ENCODE measurements at regions not wholly inside any gene's neighbourhood (a gene's known extent, or its start where the extent isn't known, plus 50 kb on each side); places are given as distances from the start of the nearest gene placed in this dataset.

- DNase-seq (ENCODE audit: low spot score in 2 of 2) (no peak), ATAC-seq (no peak)
- H3K27ac Mint-ChIP-seq, result no peak overlapping the region
- H3K36me3 Mint-ChIP-seq, result no peaks in the 10 kb centered on the region
- peaks cover 13 to 25% of the 10 kb centered on the region in 2 donors for H3K9me3 Mint-ChIP-seq
Observed at GRCh38 chr3:24863215-24863614, 368.6 kb upstream of the THRB start.

GRCh38 chr3:24867783-24868182 is 373.1 kb upstream of the THRB start:
- no peak for ATAC-seq
- peaks cover 18 to 23% of the 10 kb centered on the region in 2 donors for H3K9me3 Mint-ChIP-seq

DNA sequence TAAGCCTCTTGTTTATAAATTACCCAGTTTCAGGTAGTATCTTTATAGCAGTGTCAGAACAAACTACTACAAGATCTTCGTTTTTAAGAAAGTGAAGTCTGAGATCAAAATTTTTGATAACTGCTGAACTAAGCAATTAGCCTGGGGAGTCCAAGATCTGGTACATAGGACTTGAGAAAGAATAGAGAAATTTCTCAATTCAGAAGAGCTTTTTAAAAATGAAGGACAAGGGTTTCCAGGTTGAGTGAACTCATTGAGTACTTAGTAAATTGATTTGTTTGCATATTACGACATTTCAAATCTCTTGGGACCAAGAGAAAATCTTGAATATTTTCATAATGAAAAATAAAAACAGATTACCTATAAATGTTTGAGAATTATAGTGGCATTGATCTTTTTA is 386.6 kb upstream of the THRB start:
- ATAC-seq (no peak), DNase-seq (ENCODE audit: low spot score in 2 of 2) (no peak)
- H3K27ac Mint-ChIP-seq, result no peak overlapping the region
- peaks cover 0 to 4% of the 10 kb centered on the region in 2 donors for H3K9me3 Mint-ChIP-seq
- no peaks in the 10 kb centered on the region for H3K36me3 Mint-ChIP-seq

More at GRCh38 chr3:24867783-24868182, 373.1 kb upstream of the THRB start:
- no peak for DNase-seq (ENCODE audit: low spot score in 2 of 2)
- Mint-ChIP-seq H3K36me3 (no peaks in the 10 kb centered on the region), H3K27ac (no peak overlapping the region)

DNA sequence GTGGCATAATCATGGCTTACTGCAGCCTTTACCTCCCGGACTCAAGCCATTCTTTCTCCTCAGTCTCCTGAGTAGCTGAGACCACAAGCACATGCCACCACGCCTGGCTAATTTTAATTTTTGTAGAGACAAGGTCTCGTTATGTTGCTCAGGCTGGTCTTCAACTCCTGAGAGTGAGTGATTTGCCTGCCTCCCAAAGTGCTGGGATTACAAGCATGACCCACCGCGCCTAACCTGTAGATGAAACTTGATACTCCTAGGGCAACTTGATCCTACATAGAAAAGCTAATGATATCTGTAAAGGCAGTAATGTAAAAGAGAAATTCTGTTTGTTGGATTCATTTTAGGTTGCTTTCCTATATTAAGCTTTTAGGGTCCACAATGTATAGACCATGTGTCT is 391.9 kb upstream of the THRB start:
- no peak for ATAC-seq
- Mint-ChIP-seq H3K36me3 (no peaks in the 10 kb centered on the region), H3K9me3 (peaks cover 0 to 3% of the 10 kb centered on the region in 2 donors), H3K27ac (no peak overlapping the region)
- no peak for DNase-seq (ENCODE audit: low spot score in 2 of 2)

GRCh38 chr3:24890012-24890411 is 395.4 kb upstream of the THRB start:
- H3K9me3 Mint-ChIP-seq, result peaks cover 4 to 9% of the 10 kb centered on the region in 2 donors
- no peaks in the 10 kb centered on the region for H3K36me3 Mint-ChIP-seq
- DNase-seq (ENCODE audit: low spot score in 2 of 2) (no peak), ATAC-seq (no peak)
- no peak overlapping the region for H3K27ac Mint-ChIP-seq

GRCh38 chr3:24899373-24899772 is 404.7 kb upstream of the THRB start:
- ATAC-seq, result no peak
- Mint-ChIP-seq H3K36me3 (no peaks in the 10 kb centered on the region), H3K27ac (no peak overlapping the region), H3K9me3 (peaks cover 8 to 9% of the 10 kb centered on the region in 2 donors)
- DNase-seq (ENCODE audit: low spot score in 2 of 2), result no peak

DNA sequence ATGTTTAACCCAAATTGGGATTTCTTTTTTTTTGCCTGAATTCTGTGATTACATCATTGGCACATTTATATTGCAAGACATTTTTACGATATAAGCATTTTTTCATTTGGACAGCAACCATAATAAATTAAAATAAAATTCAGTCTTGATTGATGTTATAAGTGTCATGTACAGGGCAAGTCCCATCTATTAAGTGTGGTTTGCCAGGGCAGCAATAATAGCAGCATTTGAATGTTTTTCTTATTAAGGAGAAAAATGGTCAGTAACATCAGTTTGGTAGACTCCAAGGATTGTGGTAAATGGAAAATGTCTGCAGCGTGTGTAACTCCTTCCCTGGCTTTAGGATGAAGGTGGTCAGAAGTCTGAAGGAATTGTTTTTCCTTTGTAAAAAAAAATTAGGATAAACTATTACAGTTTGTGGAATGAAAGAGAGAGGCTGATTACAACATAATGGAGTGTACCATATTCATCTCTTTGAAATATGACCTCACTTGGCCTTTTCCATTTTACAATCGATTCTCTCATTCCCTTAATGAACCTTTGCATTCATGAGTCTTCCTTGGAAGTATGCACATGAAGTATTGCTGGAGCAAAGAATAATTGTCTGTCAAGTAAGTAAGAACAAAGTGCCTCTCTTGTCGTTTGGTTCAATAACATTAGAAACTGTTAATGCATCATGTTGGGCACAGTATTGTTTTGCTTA is 405.4 kb upstream of the THRB start:
- ATAC-seq, result no peak
- H3K27ac Mint-ChIP-seq, result no peak overlapping the region
- H3K9me3 Mint-ChIP-seq, result peaks cover 4 to 5% of the 10 kb centered on the region in 2 donors
- DNase-seq (ENCODE audit: low spot score in 2 of 2), result no peak
- no peaks in the 10 kb centered on the region for H3K36me3 Mint-ChIP-seq

DNA sequence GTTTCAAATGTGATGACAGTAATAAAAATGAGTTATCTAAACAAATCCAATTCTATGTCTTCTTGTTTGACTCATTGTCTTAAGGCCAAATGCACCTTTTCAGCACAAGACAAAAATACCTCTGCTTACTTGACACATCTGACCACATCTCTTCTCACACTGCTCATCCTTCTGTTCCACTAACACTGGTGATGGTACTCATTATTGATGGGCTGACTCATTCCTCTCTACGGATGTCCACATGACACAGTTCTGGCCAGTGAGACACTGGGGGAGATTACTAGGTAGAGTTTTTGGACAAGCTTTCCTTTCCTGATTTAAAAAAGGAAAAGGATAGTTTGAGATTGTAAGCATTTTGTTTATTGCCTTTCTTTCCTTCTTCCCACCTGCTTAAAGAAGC is 410.6 kb upstream of the THRB start:
- Mint-ChIP-seq H3K27ac (no peak overlapping the region), H3K36me3 (no peaks in the 10 kb centered on the region)
- DNase-seq (ENCODE audit: low spot score in 2 of 2), result no peak

GRCh38 chr3:24907106-24907505 is 412.5 kb upstream of the THRB start:
- Mint-ChIP-seq H3K27ac (no peak overlapping the region), H3K9me3 (peaks cover 16 to 23% of the 10 kb centered on the region in 2 donors), H3K36me3 (no peaks in the 10 kb centered on the region)
- DNase-seq (ENCODE audit: low spot score in 2 of 2) (no peak), ATAC-seq (no peak)

More for the DNA sequence above, 410.6 kb upstream of the THRB start:
- peaks cover 16 to 17% of the 10 kb centered on the region in 2 donors for H3K9me3 Mint-ChIP-seq
- ATAC-seq, result no peak

GRCh38 chr3:24911076-24911475 is 416.4 kb upstream of the THRB start:
- Mint-ChIP-seq H3K9me3 (peaks cover 7 to 17% of the 10 kb centered on the region in 2 donors), H3K36me3 (no peaks in the 10 kb centered on the region), H3K27ac (no peak overlapping the region)
- no peak for DNase-seq (ENCODE audit: low spot score in 2 of 2)
- ATAC-seq, result no peak

- H3K9me3 Mint-ChIP-seq, result peaks cover 0 to 6% of the 10 kb centered on the region in 2 donors
- no peak for DNase-seq (ENCODE audit: low spot score in 2 of 2)
- H3K36me3 Mint-ChIP-seq, result no peaks in the 10 kb centered on the region
- no peak overlapping the region for H3K27ac Mint-ChIP-seq
- ATAC-seq, result no peak
Observed at GRCh38 chr3:24915639-24916038, 421.0 kb upstream of the THRB start.

GRCh38 chr3:24917908-24918307 is 423.3 kb upstream of the THRB start:
- H3K36me3 Mint-ChIP-seq, result no peaks in the 10 kb centered on the region
- peaks cover 6 to 7% of the 10 kb centered on the region in 2 donors for H3K9me3 Mint-ChIP-seq
- ATAC-seq, result no peak
- H3K27ac Mint-ChIP-seq, result no peak overlapping the region
- no peak for DNase-seq (ENCODE audit: low spot score in 2 of 2)

DNA sequence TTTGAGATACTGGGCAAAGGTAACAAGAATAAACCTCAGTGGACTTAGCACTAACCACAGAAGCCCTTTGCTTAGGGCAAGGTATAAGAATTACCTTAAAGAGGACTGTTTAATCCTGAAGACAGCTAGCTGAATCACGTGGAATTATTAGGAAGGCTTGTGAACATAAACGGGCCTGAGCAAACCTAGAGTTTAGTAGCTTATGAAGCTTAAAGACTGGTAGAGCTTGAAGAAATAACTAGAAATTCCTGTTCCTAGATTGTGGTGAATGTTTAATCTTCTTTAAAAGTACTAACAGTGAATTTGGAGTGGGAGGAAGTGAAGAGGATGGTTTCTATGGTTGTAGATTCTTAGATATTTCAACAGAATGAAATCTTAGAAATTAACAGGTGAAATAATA is 428.9 kb upstream of the THRB start:
- no peak for DNase-seq (ENCODE audit: low spot score in 2 of 2)
- Mint-ChIP-seq H3K27ac (no peak overlapping the region), H3K36me3 (no peaks in the 10 kb centered on the region), H3K9me3 (peaks cover 12 to 16% of the 10 kb centered on the region in 2 donors)
- no peak for ATAC-seq

DNA sequence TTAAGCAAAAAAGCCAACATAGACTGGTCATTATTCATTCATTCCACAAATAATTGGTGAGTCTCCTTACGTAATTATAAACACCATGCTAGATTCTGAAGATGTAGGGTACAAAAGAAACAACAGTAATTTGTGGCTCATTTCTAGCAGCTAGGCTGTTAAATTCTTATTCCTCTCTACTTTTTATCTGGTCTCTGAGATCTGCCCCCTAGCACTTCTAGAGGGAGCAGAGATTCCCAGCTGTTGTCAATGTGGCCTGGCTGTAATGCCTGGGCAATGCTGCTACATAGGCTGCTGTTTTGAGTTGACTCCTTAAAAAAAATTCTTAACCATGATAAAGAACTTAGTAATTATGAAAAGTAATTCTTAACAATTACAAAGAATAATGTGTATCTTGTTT is 434.9 kb upstream of the THRB start:
- no peak for DNase-seq (ENCODE audit: low spot score in 2 of 2)
- Mint-ChIP-seq H3K9me3 (peaks cover 9% of the 10 kb centered on the region in 2 donors), H3K27ac (no peak overlapping the region), H3K36me3 (no peaks in the 10 kb centered on the region)
- ATAC-seq, result no peak

DNA sequence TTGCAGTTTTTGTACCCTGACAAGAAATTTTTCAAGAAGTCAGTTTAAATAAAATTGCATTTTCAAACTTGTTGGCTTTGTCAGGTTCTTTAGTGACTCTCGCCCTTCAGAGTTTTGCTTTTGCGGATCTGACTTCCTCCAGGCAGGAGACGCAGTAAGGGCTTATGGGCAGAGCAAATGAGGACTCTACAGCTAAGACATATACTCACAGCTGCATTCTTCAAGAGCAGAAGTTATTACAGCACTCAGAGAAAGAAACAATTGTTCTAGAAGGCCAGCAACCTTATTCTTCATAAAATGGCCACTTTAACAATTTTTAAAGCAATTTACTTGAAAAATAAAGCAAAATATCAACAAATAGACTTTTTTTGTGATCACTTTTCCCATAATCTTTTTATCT is 438.8 kb upstream of the THRB start:
- ATAC-seq (no peak), DNase-seq (ENCODE audit: low spot score in 2 of 2) (no peak)
- Mint-ChIP-seq H3K36me3 (no peaks in the 10 kb centered on the region), H3K9me3 (peaks cover 0 to 4% of the 10 kb centered on the region in 2 donors), H3K27ac (no peak overlapping the region)

DNA sequence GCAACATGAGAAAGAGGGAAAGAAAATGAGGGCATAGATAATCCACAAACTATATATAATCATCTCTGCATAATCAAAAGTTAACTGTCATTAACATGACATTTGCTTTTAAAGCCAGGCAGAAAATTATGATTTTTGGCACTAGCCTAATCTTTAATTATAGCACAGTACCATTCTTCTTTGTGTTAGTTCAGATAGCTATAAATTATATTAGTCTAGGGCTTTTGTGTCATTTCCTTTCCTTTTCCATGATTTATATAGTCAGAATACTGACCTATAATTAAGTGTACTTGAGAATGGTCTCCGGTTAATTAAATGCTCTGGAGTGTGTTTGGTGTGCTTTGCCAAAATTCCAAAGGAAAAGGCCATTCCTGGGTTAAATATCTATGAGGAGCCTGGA is 441.9 kb upstream of the THRB start:
- no peaks in the 10 kb centered on the region for H3K36me3 Mint-ChIP-seq

DNA sequence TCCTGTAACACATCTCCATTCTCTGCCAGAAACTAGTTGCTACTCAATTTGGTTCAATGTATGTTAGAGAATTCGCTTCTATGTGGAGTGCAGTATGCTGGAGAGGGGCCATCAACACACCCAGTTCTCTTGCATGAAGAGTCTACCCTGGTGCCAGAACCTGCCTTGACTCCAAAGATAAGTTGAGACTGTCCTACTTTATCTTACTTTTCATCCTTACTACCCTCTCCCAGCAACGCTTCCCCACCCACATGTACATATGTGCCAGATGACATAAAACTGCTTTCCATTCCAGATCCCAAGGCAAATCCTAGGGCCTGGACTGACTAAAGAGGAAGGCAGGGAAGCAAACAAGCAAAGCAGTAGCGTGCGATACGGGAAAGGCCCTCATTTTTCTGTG is 442.6 kb upstream of the THRB start:
- DNase-seq (ENCODE audit: low spot score in 2 of 2) (no peak), ATAC-seq (no peak)
- Mint-ChIP-seq H3K27ac (no peak overlapping the region), H3K9me3 (no peaks in the 10 kb centered on the region), H3K36me3 (no peaks in the 10 kb centered on the region)

More for the DNA sequence above, 441.9 kb upstream of the THRB start:
- no peak overlapping the region for H3K27ac Mint-ChIP-seq
- DNase-seq (ENCODE audit: low spot score in 2 of 2), result no peak
- ATAC-seq, result no peak
- H3K9me3 Mint-ChIP-seq, result no peaks in the 10 kb centered on the region

DNA sequence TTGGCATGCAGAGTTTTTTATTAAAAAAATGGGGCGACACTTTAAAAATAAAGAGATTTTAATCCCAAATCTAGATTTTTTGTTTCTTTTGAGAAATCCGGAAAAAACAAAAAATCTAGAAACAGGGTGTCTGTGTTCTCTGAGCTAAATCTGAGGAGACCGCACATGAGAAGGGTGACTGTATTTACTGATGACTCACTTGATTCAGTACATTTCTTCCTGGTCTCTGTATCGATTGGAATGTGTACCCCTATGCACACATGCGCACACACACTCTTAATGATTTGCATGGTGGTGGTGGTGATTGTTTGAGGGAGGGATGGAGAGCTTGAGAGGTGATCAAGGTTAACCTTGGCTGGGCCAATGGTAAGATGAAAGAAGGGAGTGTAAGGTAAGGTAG is 443.1 kb upstream of the THRB start:
- ATAC-seq, result no peak
- no peak for DNase-seq (ENCODE audit: low spot score in 2 of 2)

More for the DNA sequence above, 443.1 kb upstream of the THRB start:
- H3K36me3 Mint-ChIP-seq, result no peaks in the 10 kb centered on the region
- H3K9me3 Mint-ChIP-seq, result no peaks in the 10 kb centered on the region
- H3K27ac Mint-ChIP-seq, result no peak overlapping the region
